AG09309 (cell line): ENCODE measurements at regions not wholly inside any gene's neighbourhood (a gene's known extent, or its start where the extent isn't known, plus 50 kb on each side); places are given as distances from the start of the nearest gene placed in this dataset.

Source experiments
- DNase-seq: peaks from one replicate; pipeline ENCODE4 v3.0.0-alpha.2; 2010; ENCODE audit warnings: low read depth
- H3K4me3 ChIP-seq: 2 replicates; pipeline ENCODE4 v1.5.1; 2011; ENCODE audit warnings: mild to moderate bottlenecking, low read depth, low read length, moderate library complexity; ENCODE audit not compliant: control insufficient read depth
- TF ChIP-seq, protein P1 (sequence below): IDR thresholded peaks from 2 replicates; pipeline ENCODE4 v1.5.1; 2011; ENCODE audit warnings: mild to moderate bottlenecking, low read depth, low read length, inconsistent platforms; ENCODE audit not compliant: insufficient read depth, control insufficient read depth; ENCODE audit errors: missing control alignments

DNA sequence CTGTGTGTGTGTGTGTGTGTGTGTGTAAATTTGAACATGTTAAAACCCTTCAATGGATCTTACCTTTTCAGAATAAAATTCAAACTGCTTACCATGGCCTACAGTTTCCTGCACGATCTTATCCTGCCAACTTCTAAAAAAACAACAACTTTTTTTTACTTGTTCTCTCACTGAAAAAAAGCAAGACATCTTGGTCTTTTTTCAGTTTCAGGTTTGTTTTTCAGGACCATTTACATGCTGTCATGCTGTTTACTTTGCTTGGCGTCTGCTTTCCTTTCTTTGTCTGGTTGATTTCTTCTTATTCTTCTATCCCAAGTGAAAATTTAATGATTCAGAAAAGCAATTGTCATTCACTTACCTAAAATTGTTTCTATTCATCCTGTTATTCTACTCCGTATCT lies 286.3 kb upstream of the TMEFF2 start:
- no peak overlapping the region for H3K4me3 ChIP-seq
- TF ChIP-seq, protein P1, sequence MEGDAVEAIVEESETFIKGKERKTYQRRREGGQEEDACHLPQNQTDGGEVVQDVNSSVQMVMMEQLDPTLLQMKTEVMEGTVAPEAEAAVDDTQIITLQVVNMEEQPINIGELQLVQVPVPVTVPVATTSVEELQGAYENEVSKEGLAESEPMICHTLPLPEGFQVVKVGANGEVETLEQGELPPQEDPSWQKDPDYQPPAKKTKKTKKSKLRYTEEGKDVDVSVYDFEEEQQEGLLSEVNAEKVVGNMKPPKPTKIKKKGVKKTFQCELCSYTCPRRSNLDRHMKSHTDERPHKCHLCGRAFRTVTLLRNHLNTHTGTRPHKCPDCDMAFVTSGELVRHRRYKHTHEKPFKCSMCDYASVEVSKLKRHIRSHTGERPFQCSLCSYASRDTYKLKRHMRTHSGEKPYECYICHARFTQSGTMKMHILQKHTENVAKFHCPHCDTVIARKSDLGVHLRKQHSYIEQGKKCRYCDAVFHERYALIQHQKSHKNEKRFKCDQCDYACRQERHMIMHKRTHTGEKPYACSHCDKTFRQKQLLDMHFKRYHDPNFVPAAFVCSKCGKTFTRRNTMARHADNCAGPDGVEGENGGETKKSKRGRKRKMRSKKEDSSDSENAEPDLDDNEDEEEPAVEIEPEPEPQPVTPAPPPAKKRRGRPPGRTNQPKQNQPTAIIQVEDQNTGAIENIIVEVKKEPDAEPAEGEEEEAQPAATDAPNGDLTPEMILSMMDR = no peak
- no peak for DNase-seq

DNA sequence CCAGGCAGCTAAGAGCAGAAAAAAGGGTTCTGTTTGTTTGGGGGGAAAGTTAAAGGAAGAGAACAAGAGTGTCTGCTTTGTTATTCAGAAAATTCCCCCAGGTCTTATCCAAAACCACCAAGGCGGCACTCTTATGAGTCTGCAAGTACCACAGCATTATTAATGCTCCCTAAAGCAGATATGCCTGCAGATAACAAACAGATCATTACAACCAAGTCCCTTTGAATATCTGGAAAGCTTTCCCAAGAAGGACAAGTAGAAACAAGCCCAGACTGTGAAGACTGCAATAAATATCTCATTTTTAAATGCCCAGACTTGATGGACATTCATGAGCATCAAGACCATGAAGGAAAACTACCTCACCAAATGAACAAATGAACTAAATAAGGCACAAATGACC lies 278.6 kb upstream of the TMEFF2 start:
- no peak overlapping the region for H3K4me3 ChIP-seq
- no peak for DNase-seq
- TF ChIP-seq, protein P1 = no peak

DNA sequence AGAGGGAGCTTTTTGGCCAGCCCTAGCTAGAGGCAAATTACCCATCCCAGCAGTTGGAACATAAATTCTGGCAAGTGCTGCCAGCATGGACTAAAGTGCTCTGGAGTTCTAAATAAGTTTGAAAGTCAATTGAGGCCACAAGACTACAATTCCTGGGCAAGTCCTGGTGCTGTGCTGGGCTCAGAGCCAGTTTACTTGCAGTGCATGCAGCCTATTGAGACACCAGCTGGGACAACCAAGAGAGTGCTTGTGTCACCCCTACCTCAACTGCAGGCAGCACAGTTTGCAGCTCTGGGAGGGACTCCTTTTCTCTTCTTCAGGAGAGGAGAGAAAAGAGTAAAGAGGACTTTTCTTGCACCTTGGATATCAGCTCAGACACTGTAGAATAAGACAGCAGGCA lies 277.2 kb upstream of the TMEFF2 start:
- H3K4me3 ChIP-seq = no peak overlapping the region
- DNase-seq = no peak

DNA sequence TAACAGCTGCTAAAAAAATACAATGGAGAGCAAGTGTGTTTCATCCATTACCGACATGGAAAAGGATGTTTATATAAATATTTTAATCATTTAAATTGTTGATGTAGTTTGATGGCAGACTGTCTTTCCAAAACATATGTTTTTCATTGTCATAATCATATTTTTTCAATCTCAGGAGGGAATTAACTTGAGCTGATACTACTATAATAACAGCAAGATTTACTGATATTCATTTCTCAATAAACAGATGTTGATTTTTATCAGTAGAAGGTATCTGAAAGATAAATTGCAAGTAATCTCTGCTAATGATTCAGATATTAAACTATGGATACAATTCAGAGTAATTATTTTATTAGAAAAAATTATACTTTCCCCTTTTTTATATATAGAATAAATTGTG lies 274.9 kb upstream of the TMEFF2 start:
- TF ChIP-seq, protein P1 = no peak
- DNase-seq = no peak
- no peak overlapping the region for H3K4me3 ChIP-seq

More for the DNA sequence above, 277.2 kb upstream of the TMEFF2 start:
- TF ChIP-seq, protein P1 = no peak

- no peak overlapping the region for H3K4me3 ChIP-seq
- TF ChIP-seq, protein P1 = no peak
- DNase-seq = no peak
These were observed 273.4 kb upstream of the TMEFF2 start for GRCh38 chr2:192467953-192468660.

DNA sequence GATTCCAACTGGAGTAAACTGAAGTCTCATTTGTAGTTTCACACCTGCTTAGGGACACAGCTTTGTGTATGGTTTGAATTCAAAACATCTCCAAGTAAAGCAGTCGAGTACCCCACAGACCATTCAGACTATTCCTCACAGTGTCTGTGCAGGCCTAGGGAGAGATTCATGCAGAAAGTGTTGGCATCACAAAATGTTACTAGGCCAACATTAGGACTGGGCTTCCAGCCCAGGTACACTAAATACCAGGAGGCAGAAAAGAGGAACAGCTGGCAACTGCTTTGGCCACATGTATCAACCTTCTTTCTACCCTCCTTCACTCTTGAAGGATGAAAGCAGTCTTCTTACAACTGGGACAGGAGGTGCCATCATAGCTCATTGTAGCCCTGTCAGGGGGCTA lies 270.4 kb upstream of the TMEFF2 start:
- TF ChIP-seq, protein P1 = no peak
- no peak for DNase-seq
- H3K4me3 ChIP-seq = no peak overlapping the region
